Germinal center (tissue), 1 donor: ENCODE measurements at regions not wholly inside any gene's neighbourhood (a gene's known extent, or its start where the extent isn't known, plus 50 kb on each side); places are given as distances from the start of the nearest gene placed in this dataset.
A peak's percentile ranks its signal among the peaks of the same experiment; 100 is the strongest.
"Not testable (repeated sequence)": the region's sequence is repeated elsewhere in the genome, so short reads cannot be mapped to it uniquely, and the experiment has no call there.

Experiments
- DNase-seq: peaks from one replicate; pipeline ENCODE4 v3.0.0; 2012; ENCODE audit warnings: mixed read lengths, low spot score

DNA sequence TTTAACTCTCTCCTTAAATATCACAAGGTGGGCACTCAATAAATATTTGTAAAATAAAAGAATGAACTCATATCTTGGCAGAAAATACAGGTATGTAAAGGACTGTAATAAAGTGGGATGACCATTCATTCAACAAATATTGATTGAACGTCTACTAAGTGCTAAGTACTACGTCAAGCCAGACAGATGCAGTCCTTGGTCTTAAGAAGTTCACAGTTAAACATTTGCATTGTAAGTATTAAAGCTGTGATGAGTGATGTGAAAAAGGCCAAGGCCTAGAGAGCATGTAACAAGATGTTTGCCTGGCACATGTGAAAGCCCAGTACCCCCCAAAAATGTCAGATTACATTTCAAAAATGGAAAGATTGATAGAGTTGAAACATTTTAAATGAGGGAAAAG lies 130.1 kb upstream of the TMEM170B start:
- no peak for DNase-seq

GRCh38 chr6:11404838-11405237 lies 132.7 kb upstream of the TMEM170B start:
- peak; percentile 67 for DNase-seq

- DNase-seq: no peak
Measured at GRCh38 chr6:11404081-11404480, 133.5 kb upstream of the TMEM170B start.

DNA sequence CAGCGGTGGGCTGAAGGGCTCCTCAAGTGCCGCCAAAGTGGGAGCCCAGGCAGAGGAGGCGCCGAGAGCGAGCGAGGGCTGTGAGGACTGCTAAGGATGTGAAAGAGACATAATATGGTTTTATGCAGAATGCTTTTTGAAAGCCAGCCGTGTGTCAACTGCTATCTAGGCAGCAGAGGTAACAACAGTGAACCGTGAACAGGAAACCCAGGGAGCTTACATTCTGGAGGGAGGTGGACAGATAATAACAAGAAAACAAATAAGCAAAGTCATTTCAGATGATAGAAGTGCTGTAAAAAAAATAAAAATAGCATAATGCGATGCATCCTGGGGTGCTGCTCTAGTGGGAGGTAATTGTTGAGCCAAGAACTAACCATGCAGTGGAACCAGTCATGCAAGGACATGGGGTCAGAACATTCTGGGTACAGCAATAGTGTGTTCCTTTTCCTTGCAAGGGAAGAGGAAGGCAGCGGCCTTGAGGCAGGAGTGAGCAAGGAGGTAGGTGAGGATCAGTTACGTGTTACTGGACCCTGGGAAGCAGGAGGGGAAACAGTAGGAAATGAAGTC lies 134.4 kb upstream of the TMEM170B start:
- DNase-seq: peak; percentile 33

DNA sequence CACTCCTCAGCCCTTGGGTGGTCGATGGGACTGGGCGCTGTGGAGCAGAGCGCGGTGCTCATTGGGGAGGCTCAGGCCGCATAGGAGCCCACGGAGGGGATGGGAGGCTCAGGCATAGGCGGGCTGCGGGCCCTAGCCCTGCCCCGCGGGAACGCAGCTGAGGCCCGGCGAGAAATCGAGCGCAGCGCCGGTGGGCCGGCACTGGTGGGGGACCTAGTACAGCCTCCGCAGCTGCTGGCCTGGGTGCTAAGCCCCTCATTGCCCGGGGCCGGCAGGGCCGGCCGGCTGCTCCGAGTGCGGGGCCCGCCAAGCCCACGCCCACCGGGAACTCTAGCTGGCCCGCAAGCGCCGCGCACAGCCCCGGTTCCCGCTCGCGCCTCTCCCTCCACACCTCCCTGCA lies 135.0 kb upstream of the TMEM170B start:
- not testable (repeated sequence) for DNase-seq

GRCh38 chr6:11401954-11402353 lies 135.6 kb upstream of the TMEM170B start:
- not testable (repeated sequence) for DNase-seq

- no peak for DNase-seq
Measured at GRCh38 chr6:11398451-11399326, 138.9 kb upstream of the TMEM170B start.

GRCh38 chr6:11397622-11398450 lies 139.7 kb upstream of the TMEM170B start:
- no peak for DNase-seq

DNA sequence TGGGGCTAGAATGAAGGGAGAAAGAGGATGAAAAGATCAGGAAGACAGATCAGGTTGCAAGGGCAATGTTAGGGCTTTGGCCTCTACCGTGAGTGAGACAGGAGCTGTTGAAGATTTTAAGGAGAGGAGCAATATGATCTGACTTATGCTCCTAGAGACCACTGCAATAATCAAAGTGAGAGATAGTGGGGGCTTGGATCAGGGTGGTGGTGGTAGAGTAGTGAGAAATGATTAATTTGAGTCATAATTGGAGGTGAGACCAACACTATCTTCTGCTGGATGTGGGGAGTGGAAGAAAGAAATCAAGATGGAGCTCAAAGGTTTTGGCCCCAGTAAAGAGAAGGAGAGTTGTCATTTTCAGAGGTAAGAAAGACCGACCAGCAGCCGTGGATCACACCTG lies 140.7 kb upstream of the TMEM170B start:
- DNase-seq: no peak

- no peak for DNase-seq
Measured at GRCh38 chr6:11393713-11394627, 143.6 kb upstream of the TMEM170B start.

DNA sequence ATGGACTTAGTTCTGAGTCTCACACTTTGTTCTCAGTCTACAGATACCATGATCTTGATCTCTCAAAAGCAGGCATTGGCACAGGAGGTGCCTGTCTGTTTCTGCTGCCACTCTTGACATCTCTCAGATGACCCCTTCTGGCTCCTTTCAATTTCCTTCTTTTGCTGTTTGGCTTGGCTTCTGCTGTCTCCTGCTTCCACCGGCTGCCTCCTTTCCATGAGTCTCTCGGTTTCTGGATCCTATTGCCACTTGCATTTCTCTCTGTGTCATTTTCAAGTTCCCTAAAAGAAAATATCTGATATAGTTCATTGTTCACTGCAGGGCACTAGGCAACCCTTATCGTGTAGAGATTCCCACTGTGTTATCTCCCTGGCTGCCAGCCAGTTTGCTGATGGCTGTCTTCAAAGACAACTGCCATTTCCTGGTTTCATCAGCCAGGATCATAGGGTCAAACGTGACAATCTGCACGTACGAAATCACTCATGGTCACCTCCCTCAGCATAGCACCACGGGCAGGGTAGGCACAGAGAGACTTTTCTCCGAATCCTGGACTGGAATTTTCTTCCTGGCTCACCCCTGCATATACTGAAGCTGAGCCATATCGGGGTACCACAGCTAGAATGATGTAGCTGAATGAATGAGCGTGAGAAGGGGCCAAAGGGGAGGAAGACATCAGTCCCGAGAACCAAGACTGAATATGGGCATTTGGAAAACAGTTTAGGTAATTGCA lies 144.6 kb upstream of the TMEM170B start:
- DNase-seq: no peak

DNA sequence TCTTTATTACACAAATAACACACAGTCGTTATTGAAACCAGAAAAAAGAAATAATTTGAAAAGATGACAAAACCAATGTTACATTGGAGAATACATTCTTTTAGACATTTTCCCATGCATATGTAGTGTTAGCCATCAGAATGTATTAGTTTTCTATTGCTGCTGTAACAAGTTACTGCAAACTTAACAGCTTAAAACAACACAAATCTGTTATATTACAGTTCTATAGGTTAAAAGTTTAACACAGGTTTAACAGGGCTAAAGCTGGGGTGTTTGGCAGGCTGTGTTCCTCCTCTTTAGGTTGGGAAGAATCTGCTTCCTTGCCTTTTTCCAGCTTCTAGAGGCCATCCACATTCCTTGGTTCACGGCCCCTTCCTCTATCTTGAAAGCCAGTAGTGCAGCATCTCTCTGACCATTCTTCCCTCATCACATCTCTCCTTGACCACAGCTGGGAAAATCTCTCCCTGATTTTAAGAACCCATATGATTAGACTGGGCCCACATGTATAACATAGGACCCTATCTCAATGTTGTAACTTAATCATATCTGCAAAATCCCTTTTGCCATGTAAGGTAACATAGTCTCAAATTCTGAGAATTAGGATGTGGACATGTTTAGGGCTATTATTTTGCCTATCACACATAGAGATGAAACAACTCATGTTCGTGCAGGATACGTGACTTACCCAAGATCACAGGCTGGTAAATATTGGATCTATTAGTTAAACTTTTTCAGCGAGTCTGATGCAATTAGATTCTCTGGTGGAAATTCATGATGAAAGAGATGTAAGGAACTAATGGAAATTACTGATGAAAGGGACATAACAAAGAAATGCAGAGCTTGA lies 145.4 kb upstream of the TMEM170B start:
- no peak for DNase-seq

DNA sequence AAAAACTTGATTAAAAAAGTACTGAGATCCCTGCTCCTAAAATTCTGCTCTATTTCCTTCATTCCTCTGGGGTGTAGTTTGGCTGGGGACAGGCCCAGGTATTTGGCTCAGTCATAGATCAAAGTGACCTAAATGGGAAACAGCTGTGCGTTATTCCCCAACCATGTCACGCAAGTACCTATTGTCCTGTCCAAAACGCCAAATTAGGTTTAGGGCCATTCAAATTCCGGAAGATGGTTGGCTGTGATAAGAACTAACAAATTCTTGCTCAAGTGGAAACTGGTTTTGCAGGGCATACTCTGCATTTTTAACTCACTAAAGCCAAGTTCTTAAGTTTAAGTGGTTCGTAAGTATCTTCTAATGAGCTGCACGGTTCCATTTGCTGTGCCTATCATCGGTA lies 147.6 kb upstream of the TMEM170B start:
- no peak for DNase-seq

- DNase-seq: no peak
Measured at GRCh38 chr6:11388983-11389944, 148.3 kb upstream of the TMEM170B start.

GRCh38 chr6:11387707-11388430 lies 149.7 kb upstream of the TMEM170B start:
- peak; percentile 47 for DNase-seq

DNA sequence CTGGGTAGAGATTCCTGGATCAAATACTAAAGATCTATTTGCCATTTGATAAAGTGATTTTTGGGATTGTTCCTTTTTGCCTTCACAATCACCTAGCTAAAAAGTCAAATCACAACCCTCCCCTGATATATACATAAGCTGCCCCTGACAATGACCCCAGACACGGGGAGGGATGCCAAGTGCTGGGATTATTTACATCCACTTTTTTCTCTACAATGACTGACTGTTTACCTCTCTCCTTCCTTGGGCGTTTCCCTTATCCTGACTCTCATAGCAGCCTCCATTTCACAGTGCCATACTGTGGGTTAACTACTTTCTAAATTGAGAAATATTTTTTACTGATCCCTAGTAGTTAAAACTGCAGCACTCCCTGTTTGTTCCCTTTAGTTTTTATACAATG lies 150.8 kb upstream of the TMEM170B start:
- DNase-seq: no peak

- DNase-seq: peak; percentile 38
Measured at GRCh38 chr6:11386323-11386722, 151.2 kb upstream of the TMEM170B start.
